HepG2 (cell line): ENCODE measurements at regions not wholly inside any gene's neighbourhood (a gene's known extent, or its start where the extent isn't known, plus 50 kb on each side); places are given as distances from the start of the nearest gene placed in this dataset.

Experiments
- ATAC-seq: fragments of 200-7000 bp; cut with Tn5 transposase; 3 replicates; pipeline ENCODE4 v1.9.1; 2020; ENCODE audit warnings: mild to moderate bottlenecking, moderate library complexity
- BruUV-seq: library from RNA; stranded (reverse); fragments of 400-500 nt; replicated peaks from 2 replicates; lab custom pipeline; 2021; lab: Mats Ljungman, UMichigan
- CTCF ChIA-PET: fragments of 300-600 bp; formaldehyde crosslinking; extraction: SDS; loops from one replicate; lab custom pipeline; 2021; ENCODE audit warnings: low total read pairs, inconsistent platforms, low intra/inter-chr PET ratio; lab: Yijun Ruan, JAX
- POLR2A ChIA-PET: fragments of 350-600 bp; sonication (Branson Sonifier 250); formaldehyde crosslinking; loops from one replicate; lab custom pipeline; 2020; ENCODE audit warnings: antibody characterized with exemption, inconsistent platforms; lab: Yijun Ruan, JAX
- DNase-seq: peaks from one replicate; pipeline ENCODE4 v3.0.0-alpha.2; 2015; ENCODE audit warnings: low spot score
- FAIRE-seq: peaks from 3 replicates; lab custom pipeline; 2011; peaks lifted over from hg19 to GRCh38; lab: Jason Lieb, UNC
- H2AFZ ChIP-seq: one replicate; pipeline ENCODE4 v1.6.1; 2011; ENCODE audit warnings: low read length, inconsistent platforms
- H3K27ac ChIP-seq: fragments of 300-600 bp; 3 replicates; pipeline ENCODE4 v1.8.0; 2011; ENCODE audit warnings: mixed run types, mild to moderate bottlenecking, mixed read lengths, low read length, inconsistent platforms; ENCODE audit not compliant: insufficient read depth; ENCODE audit errors: extremely low read length
- H3K27me3 ChIP-seq, 2 experiments: fragments of 200-600 bp in 1 of 2; 2 replicates in 1 of 2; 3 replicates in 1 of 2; pipeline versions ENCODE4 v1.6.0 to v1.8.0; 2011; ENCODE audit warnings: low read length in 2 of 2, mild to moderate bottlenecking in 2 of 2, moderate library complexity in 2 of 2, inconsistent platforms in 1 of 2; ENCODE audit not compliant: insufficient read depth in 2 of 2, control insufficient read depth in 1 of 2
- H3K36me3 ChIP-seq, 2 experiments: fragments of 200-600 bp in 1 of 2; replicated peaks in 1 of 2; 2 replicates in 1 of 2; 3 replicates in 1 of 2; pipeline versions ENCODE4 v1.5.1 to v1.8.0; 2011; ENCODE audit warnings: low read length in 2 of 2, inconsistent platforms in 1 of 2; ENCODE audit not compliant: insufficient read depth in 2 of 2, control insufficient read depth in 1 of 2
- H3K4me1 ChIP-seq: 2 replicates; pipeline ENCODE4 v1.5.1; 2012; ENCODE audit warnings: low read length, inconsistent platforms; ENCODE audit not compliant: insufficient read depth
- H3K4me2 ChIP-seq: 2 replicates; pipeline ENCODE4 v1.6.0; 2011; ENCODE audit warnings: low read depth, low read length, inconsistent platforms
- H3K4me3 ChIP-seq, 3 experiments: fragments of 200-600 bp in 1 of 3; sonication (generic), shearing (Covaris generic) in 1 of 3; replicated peaks in 1 of 3; 2 replicates each; pipeline ENCODE4 v1.5.1; 2011 to 2016; ENCODE audit warnings: low read length in 3 of 3, inconsistent platforms in 2 of 3, low read depth in 2 of 3, mild to moderate bottlenecking in 2 of 3, control low read depth in 1 of 3, mixed read lengths in 1 of 3; ENCODE audit not compliant: insufficient read depth in 1 of 3
- H3K79me2 ChIP-seq: one replicate; pipeline ENCODE4 v1.6.1; 2011; ENCODE audit warnings: low read length, inconsistent platforms; ENCODE audit not compliant: insufficient read depth
- H3K9ac ChIP-seq: 2 replicates; pipeline ENCODE4 v1.6.0; 2011; ENCODE audit warnings: mild to moderate bottlenecking, low read depth, low read length, inconsistent platforms; ENCODE audit not compliant: insufficient read depth
- H3K9me3 ChIP-seq: 2 replicates; pipeline ENCODE4 v1.5.1; 2012; ENCODE audit warnings: mild to moderate bottlenecking, low read length
- H4K20me1 ChIP-seq: 2 replicates; pipeline ENCODE4 v1.6.0; 2011; ENCODE audit warnings: inconsistent platforms, mild to moderate bottlenecking, low read length, moderate library complexity; ENCODE audit not compliant: insufficient read depth
- ATAD3A ChIP-seq: sonication (generic); formaldehyde crosslinking; IDR thresholded peaks from 2 replicates; pipeline ENCODE4 v1.4.0; 2020; ENCODE audit warnings: missing genetic modification reagents
- CREM ChIP-seq, 2 experiments: sonication (generic) in 1 of 2; formaldehyde crosslinking in 1 of 2; IDR thresholded peaks; 2 replicates each; pipeline versions ENCODE4 v1.4.0 to v1.6.1; 2016 to 2020; ENCODE audit warnings: antibody characterized with exemption in 1 of 2, mild to moderate bottlenecking in 1 of 2, missing genetic modification reagents in 1 of 2
- HOXA5 ChIP-seq: sonication (generic); formaldehyde crosslinking; IDR thresholded peaks from 2 replicates; pipeline ENCODE4 v1.4.0; 2020; ENCODE audit warnings: missing genetic modification reagents
- IKZF4 ChIP-seq: sonication (generic); formaldehyde crosslinking; IDR thresholded peaks from 2 replicates; pipeline ENCODE4 v1.5.1; 2020; ENCODE audit warnings: borderline replicate concordance, mild to moderate bottlenecking, low read depth, missing genetic modification reagents; ENCODE audit errors: not compliant biosample characterization
- MED1 ChIP-seq: sonication (generic); formaldehyde crosslinking; IDR thresholded peaks from 2 replicates; pipeline ENCODE4 v1.4.0; 2020; ENCODE audit warnings: missing genetic modification reagents
- SIX4 ChIP-seq: sonication (generic); formaldehyde crosslinking; IDR thresholded peaks from 2 replicates; pipeline ENCODE4 v1.4.0; 2020; ENCODE audit warnings: missing genetic modification reagents
- SP5 ChIP-seq: IDR thresholded peaks from 2 replicates; pipeline ENCODE4 v1.6.1; 2016; ENCODE audit warnings: low read depth, borderline replicate concordance
- SRF ChIP-seq: IDR thresholded peaks from 2 replicates; pipeline ENCODE4 v1.6.1; 2011; ENCODE audit warnings: mild to moderate bottlenecking, low read depth, low read length, moderate library complexity
- XBP1 ChIP-seq: sonication (generic); formaldehyde crosslinking; IDR thresholded peaks from 2 replicates; pipeline ENCODE4 v1.5.0; 2020; ENCODE audit warnings: missing genetic modification reagents
- YEATS2 ChIP-seq: sonication (generic); formaldehyde crosslinking; IDR thresholded peaks from 2 replicates; pipeline ENCODE4 v1.4.0; 2020; ENCODE audit warnings: missing genetic modification reagents, borderline replicate concordance
- ZNF296 ChIP-seq: sonication (generic); formaldehyde crosslinking; conservative IDR thresholded peaks from 2 replicates; pipeline ENCODE4 v1.5.0; 2020; ENCODE audit warnings: mild to moderate bottlenecking, missing genetic modification reagents
- ZNF441 ChIP-seq: sonication (generic); formaldehyde crosslinking; IDR thresholded peaks from 2 replicates; pipeline ENCODE4 v1.7.0; 2021; ENCODE audit warnings: missing genetic modification reagents, borderline replicate concordance
- ZNF720 ChIP-seq: sonication (generic); formaldehyde crosslinking; IDR thresholded peaks from 2 replicates; pipeline ENCODE4 v1.4.0; 2020; ENCODE audit warnings: missing genetic modification reagents
- in situ Hi-C: cut with HindIII; loops from 2 replicates; pipeline ENCODE4 v1.10.0; 2017; ENCODE audit warnings: low pct_unique_long_range_greater_than_20kb; ENCODE audit not compliant: extremely low pct_ligation_motif_present
- intact Hi-C: fragments of 100-400 bp; cut with micrococcal nuclease; formaldehyde crosslinking; loops from one replicate; pipeline ENCODE4 v1.10.0; 2022; ENCODE audit not compliant: unreplicated experiment

GRCh38 chr12:81819991-81820633, 61.0 kb upstream of the PPFIA2 start:
- H3K4me3 ChIP-seq = no peak overlapping the region
- ATAC-seq (no peak), DNase-seq (no peak), FAIRE-seq (no peak)
- in situ Hi-C loops (no loop called here), intact Hi-C loops (no loop called here)
- H3K27ac ChIP-seq = no peak overlapping the region
- H3K79me2 ChIP-seq = no peaks in the 10 kb centered on the region
- no peaks in the 10 kb centered on the region for H3K36me3 ChIP-seq
- no peaks in the 10 kb centered on the region for H3K4me1 ChIP-seq
- H4K20me1 ChIP-seq = no peaks in the 10 kb centered on the region
- ChIA-PET CTCF (no interaction called here), POLR2A (no interaction called here)
- no peak overlapping the region for H2AFZ ChIP-seq
- H3K4me2 ChIP-seq = no peak overlapping the region
- no peak overlapping the region for H3K9ac ChIP-seq
- H3K27me3 ChIP-seq = no peaks in the 10 kb centered on the region
- H3K9me3 ChIP-seq = no peaks in the 10 kb centered on the region; the same call in 1 of the 2 replicates
- TF ChIP-seq ZNF720 (no peak), HOXA5 (CRISPR knock-in tag) (no peak), ZNF441 (no peak), MED1 (no peak), XBP1 (CRISPR knock-in tag) (no peak), ZNF296 (CRISPR knock-in tag) (no peak), CREM (IDR thresholded peaks at IDR 0.05) (no peak), CREM (CRISPR knock-in tag; IDR thresholded peaks at IDR 0.05) (no peak), SIX4 (no peak), SP5 (CRISPR knock-in tag) (no peak), YEATS2 (no peak), SRF (no peak), ATAD3A (CRISPR knock-in tag) (no peak), IKZF4 (CRISPR knock-in tag) (no peak)
- BruUV-seq = no TSS peak
